ENCODE measurements at regions not wholly inside any gene's neighbourhood (a gene's known extent, or its start where the extent isn't known, plus 50 kb on each side); places are given as distances from the start of the nearest gene placed in this dataset.

GRCh38 chr13:72514146-72514545, 213.3 kb downstream of the MZT1 start:
- H3K4me3 Mint-ChIP-seq, result no peak overlapping the region
- H3K4me1 ChIP-seq (ENCODE audit: insufficient read depth, low read length), result no peaks in the 10 kb centered on the region
- TF ChIP-seq, protein P1, sequence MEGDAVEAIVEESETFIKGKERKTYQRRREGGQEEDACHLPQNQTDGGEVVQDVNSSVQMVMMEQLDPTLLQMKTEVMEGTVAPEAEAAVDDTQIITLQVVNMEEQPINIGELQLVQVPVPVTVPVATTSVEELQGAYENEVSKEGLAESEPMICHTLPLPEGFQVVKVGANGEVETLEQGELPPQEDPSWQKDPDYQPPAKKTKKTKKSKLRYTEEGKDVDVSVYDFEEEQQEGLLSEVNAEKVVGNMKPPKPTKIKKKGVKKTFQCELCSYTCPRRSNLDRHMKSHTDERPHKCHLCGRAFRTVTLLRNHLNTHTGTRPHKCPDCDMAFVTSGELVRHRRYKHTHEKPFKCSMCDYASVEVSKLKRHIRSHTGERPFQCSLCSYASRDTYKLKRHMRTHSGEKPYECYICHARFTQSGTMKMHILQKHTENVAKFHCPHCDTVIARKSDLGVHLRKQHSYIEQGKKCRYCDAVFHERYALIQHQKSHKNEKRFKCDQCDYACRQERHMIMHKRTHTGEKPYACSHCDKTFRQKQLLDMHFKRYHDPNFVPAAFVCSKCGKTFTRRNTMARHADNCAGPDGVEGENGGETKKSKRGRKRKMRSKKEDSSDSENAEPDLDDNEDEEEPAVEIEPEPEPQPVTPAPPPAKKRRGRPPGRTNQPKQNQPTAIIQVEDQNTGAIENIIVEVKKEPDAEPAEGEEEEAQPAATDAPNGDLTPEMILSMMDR (IDR thresholded peaks at IDR 0.05), result no peak
- no peak overlapping the region for H3K4me3 ChIP-seq (ENCODE audit: low read length)
- ChIA-PET CTCF (no interaction called here), POLR2A (no interaction called here)
- intact Hi-C loops (cut with DNase I, micrococcal nuclease), result no loop called here
- no peaks in the 10 kb centered on the region for H3K27me3 Mint-ChIP-seq
- H3K9me3 ChIP-seq (ENCODE audit: control insufficient read depth in 1 of 2, insufficient read depth in 1 of 2, low read length in 2 of 2), result no peaks in the 10 kb centered on the region
- no peaks in the 10 kb centered on the region for H3K36me3 Mint-ChIP-seq (ENCODE audit: low read depth)
- H3K9me3 Mint-ChIP-seq, result no peaks in the 10 kb centered on the region
- no peak overlapping the region for H3K27ac Mint-ChIP-seq
- no peak overlapping the region for H3K27ac ChIP-seq (ENCODE audit: low read depth in 1 of 2, low read length in 2 of 2)
- DNase-seq, result no peak
- no peaks in the 10 kb centered on the region for H3K36me3 ChIP-seq (ENCODE audit: insufficient read depth, low read length)
- H3K27me3 ChIP-seq (ENCODE audit: control insufficient read depth in 1 of 2, insufficient read depth in 2 of 2, low read length in 2 of 2), result no peaks in the 10 kb centered on the region
- ATAC-seq (ENCODE audit: poor library complexity), result no peak
- H3K4me1 Mint-ChIP-seq (ENCODE audit: low read depth), result no peaks in the 10 kb centered on the region

DNA sequence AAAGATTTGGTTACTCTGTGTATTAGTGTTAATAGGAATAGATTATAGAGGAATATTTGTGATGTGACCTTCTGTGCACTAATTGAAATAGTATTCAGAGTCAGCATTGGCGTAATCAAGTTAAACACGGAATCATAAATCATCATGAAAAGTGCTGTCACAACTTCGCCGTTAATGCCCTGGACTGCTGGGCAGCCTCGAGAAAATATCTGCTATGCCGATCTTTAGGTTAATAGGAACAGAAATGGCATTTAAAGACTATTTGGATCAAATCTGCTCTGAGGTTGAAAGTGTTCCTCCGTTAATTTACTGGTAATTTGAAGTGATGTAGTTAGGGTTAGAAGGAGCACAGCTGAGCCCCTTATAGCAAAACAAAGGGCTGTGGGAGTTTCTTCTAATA, 219.0 kb downstream of the MZT1 start:
- DNase-seq, result no peak
- Histone ChIP-seq H3K36me3 (ENCODE audit: insufficient read depth, low read length) (no peaks in the 10 kb centered on the region), H3K27me3 (ENCODE audit: control insufficient read depth in 1 of 2, insufficient read depth in 2 of 2, low read length in 2 of 2) (no peaks in the 10 kb centered on the region), H3K4me3 (ENCODE audit: low read length) (no peak overlapping the region), H3K27ac (ENCODE audit: low read depth in 1 of 2, low read length in 2 of 2) (no peak overlapping the region), H3K4me1 (ENCODE audit: insufficient read depth, low read length) (no peaks in the 10 kb centered on the region), H3K9me3 (ENCODE audit: control insufficient read depth in 1 of 2, insufficient read depth in 1 of 2, low read length in 2 of 2) (no peaks in the 10 kb centered on the region)
- ChIA-PET CTCF (no interaction called here), POLR2A (no interaction called here)
- ATAC-seq (ENCODE audit: poor library complexity), result no peak
- H3K27me3 Mint-ChIP-seq, result peaks cover 4% of the 10 kb centered on the region
- H3K4me1 Mint-ChIP-seq (ENCODE audit: low read depth), result no peaks in the 10 kb centered on the region
- intact Hi-C loops (cut with DNase I, micrococcal nuclease), result no loop called here
- no peaks in the 10 kb centered on the region for H3K9me3 Mint-ChIP-seq
- H3K4me3 Mint-ChIP-seq, result no peak overlapping the region
- no peaks in the 10 kb centered on the region for H3K36me3 Mint-ChIP-seq (ENCODE audit: low read depth)
- TF ChIP-seq, protein P1 (IDR thresholded peaks at IDR 0.05), result no peak
- H3K27ac Mint-ChIP-seq, result no peak overlapping the region

- CTCF ChIA-PET, result no interaction called here
- DNase-seq, result no peak
- no peak overlapping the region for H3K4me3 ChIP-seq (ENCODE audit: low read length)
- Mint-ChIP-seq H3K27ac (no peak overlapping the region), H3K4me3 (no peak overlapping the region), H3K36me3 (ENCODE audit: low read depth) (no peaks in the 10 kb centered on the region), H3K27me3 (peaks cover 4% of the 10 kb centered on the region), H3K4me1 (ENCODE audit: low read depth) (no peaks in the 10 kb centered on the region), H3K9me3 (no peaks in the 10 kb centered on the region)
- H3K36me3 ChIP-seq (ENCODE audit: insufficient read depth, low read length), result no peaks in the 10 kb centered on the region
- no peaks in the 10 kb centered on the region for H3K9me3 ChIP-seq (ENCODE audit: control insufficient read depth in 1 of 2, insufficient read depth in 1 of 2, low read length in 2 of 2)
- no peaks in the 10 kb centered on the region for H3K4me1 ChIP-seq (ENCODE audit: insufficient read depth, low read length)
- H3K27ac ChIP-seq (ENCODE audit: low read depth in 1 of 2, low read length in 2 of 2), result no peak overlapping the region
- no peaks in the 10 kb centered on the region for H3K27me3 ChIP-seq (ENCODE audit: control insufficient read depth in 1 of 2, insufficient read depth in 2 of 2, low read length in 2 of 2)
- no peak for ATAC-seq (ENCODE audit: poor library complexity)
- TF ChIP-seq, protein P1 (IDR thresholded peaks at IDR 0.05), result no peak
- POLR2A ChIA-PET, result no interaction called here
- intact Hi-C loops (cut with DNase I, micrococcal nuclease), result no loop called here
Measured at GRCh38 chr13:72507416-72508199, 219.8 kb downstream of the MZT1 start.
